Stimulated activated CD8-positive, alpha-beta memory T cell treated with anti-CD3 and anti-CD28 coated beads, Interleukin-15, amount 100 ng/mL, for 48 hours (primary cell): ENCODE measurements at regions not wholly inside any gene's neighbourhood (a gene's known extent, or its start where the extent isn't known, plus 50 kb on each side); places are given as distances from the start of the nearest gene placed in this dataset.

Source experiments
- DNase-seq, 2 donors: peaks; one replicate each; pipeline ENCODE4 v3.0.0-alpha.2; 2020; ENCODE audit warnings: low read depth in 2 of 2

- no peak for DNase-seq
These were observed 370.6 kb upstream of the OR4E1 start for GRCh38 chr14:22044193-22044592.

- DNase-seq: no peak
These were observed 367.1 kb upstream of the OR4E1 start for GRCh38 chr14:22040781-22041125.

- no peak for DNase-seq
These were observed 366.5 kb upstream of the OR4E1 start for GRCh38 chr14:22039938-22040780.

- DNase-seq: no peak
These were observed 363.1 kb upstream of the OR4E1 start for GRCh38 chr14:22036541-22037239.

GRCh38 chr14:22026527-22026926 is 352.9 kb upstream of the OR4E1 start:
- no peak for DNase-seq

GRCh38 chr14:22025879-22026278 is 352.3 kb upstream of the OR4E1 start:
- DNase-seq: no peak

GRCh38 chr14:22024137-22024536 is 350.5 kb upstream of the OR4E1 start:
- DNase-seq: no peak

- DNase-seq: no peak
These were observed 345.3 kb upstream of the OR4E1 start for GRCh38 chr14:22018890-22019289.

GRCh38 chr14:22012452-22012851 is 338.8 kb upstream of the OR4E1 start:
- DNase-seq: no peak

- DNase-seq: no peak
These were observed 337.6 kb upstream of the OR4E1 start for GRCh38 chr14:22011253-22011642.

GRCh38 chr14:22010545-22011252 is 337.1 kb upstream of the OR4E1 start:
- no peak for DNase-seq

- no peak for DNase-seq
These were observed 335.1 kb upstream of the OR4E1 start for GRCh38 chr14:22008766-22009165.

GRCh38 chr14:22007784-22008412 is 334.3 kb upstream of the OR4E1 start:
- DNase-seq: no peak

GRCh38 chr14:22007363-22007762 is 333.7 kb upstream of the OR4E1 start:
- DNase-seq: no peak

- no peak for DNase-seq
These were observed 329.8 kb upstream of the OR4E1 start for GRCh38 chr14:22003461-22003860.

- peak; percentile 41 to 65 for DNase-seq
These were observed 329.3 kb upstream of the OR4E1 start for GRCh38 chr14:22002860-22003284.

GRCh38 chr14:21999402-21999801 is 325.8 kb upstream of the OR4E1 start:
- no peak for DNase-seq

GRCh38 chr14:21997300-21997699 is 323.7 kb upstream of the OR4E1 start:
- no peak for DNase-seq

- DNase-seq: no peak
These were observed 321.7 kb upstream of the OR4E1 start for GRCh38 chr14:21995332-21995731.

- no peak for DNase-seq
These were observed 320.2 kb upstream of the OR4E1 start for GRCh38 chr14:21993837-21994236.

- DNase-seq: no peak
These were observed 319.5 kb upstream of the OR4E1 start for GRCh38 chr14:21993070-21993469.

GRCh38 chr14:21991130-21991529 is 317.5 kb upstream of the OR4E1 start:
- DNase-seq: no peak
